AG10803 (cell line): ENCODE measurements at regions not wholly inside any gene's neighbourhood (a gene's known extent, or its start where the extent isn't known, plus 50 kb on each side); places are given as distances from the start of the nearest gene placed in this dataset.
"Not testable (repeated sequence)": the region's sequence is repeated elsewhere in the genome, so short reads cannot be mapped to it uniquely, and the experiment has no call there.

ENCODE experiments used
- DNase-seq: peaks from one replicate; pipeline ENCODE4 v3.0.0; 2010; ENCODE audit warnings: low read depth
- H3K4me3 ChIP-seq: 2 replicates; pipeline ENCODE4 v1.5.1; 2011; ENCODE audit warnings: mild to moderate bottlenecking, low read length, control low read depth
- TF ChIP-seq, protein P1 (sequence below): conservative IDR thresholded peaks from 2 replicates; pipeline ENCODE4 v1.5.1; 2011; ENCODE audit warnings: mild to moderate bottlenecking, low read length, control low read depth, inconsistent platforms

DNA sequence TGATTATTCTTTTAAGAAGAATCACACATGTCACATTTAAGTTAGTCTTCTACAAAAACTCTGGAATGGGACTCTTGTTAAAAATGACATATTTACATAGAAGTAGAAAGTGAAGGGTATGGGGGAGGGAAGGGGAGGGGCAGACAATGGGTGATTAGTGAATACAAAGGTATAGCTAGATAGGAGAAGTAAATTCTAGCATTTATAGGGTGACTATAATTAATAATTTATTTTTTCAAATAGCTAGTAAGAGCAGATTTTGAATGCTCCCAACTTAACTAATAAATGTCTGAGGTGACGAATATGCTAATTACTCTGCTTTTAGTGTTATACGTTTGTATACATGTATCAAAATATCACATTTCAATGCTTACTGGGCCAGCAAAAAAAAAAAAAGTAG lies 59.4 kb downstream of the BLTP3B start:
- TF ChIP-seq, protein P1, sequence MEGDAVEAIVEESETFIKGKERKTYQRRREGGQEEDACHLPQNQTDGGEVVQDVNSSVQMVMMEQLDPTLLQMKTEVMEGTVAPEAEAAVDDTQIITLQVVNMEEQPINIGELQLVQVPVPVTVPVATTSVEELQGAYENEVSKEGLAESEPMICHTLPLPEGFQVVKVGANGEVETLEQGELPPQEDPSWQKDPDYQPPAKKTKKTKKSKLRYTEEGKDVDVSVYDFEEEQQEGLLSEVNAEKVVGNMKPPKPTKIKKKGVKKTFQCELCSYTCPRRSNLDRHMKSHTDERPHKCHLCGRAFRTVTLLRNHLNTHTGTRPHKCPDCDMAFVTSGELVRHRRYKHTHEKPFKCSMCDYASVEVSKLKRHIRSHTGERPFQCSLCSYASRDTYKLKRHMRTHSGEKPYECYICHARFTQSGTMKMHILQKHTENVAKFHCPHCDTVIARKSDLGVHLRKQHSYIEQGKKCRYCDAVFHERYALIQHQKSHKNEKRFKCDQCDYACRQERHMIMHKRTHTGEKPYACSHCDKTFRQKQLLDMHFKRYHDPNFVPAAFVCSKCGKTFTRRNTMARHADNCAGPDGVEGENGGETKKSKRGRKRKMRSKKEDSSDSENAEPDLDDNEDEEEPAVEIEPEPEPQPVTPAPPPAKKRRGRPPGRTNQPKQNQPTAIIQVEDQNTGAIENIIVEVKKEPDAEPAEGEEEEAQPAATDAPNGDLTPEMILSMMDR, result no peak
- DNase-seq, result no peak
- no peak overlapping the region for H3K4me3 ChIP-seq

DNA sequence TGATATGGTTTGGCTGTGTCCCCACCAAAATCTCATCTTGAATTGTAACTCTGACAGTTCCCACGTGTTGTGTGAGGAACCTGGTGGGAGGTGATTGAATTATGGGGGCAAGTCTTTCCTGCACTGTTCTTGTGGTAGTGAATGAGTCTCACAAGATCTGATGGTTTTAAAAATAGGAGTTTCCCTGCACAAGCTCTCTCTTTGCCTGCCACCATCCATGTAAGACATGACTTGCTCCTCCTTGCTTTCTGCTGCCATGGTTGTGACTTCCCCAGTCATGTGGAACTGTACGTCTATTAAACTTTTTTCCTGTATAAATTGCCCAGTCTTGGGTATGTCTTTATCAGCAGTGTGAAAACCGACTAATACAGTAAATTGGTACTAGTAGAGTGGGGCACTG lies 63.9 kb downstream of the BLTP3B start:
- H3K4me3 ChIP-seq, DNase-seq: not testable (repeated sequence)

DNA sequence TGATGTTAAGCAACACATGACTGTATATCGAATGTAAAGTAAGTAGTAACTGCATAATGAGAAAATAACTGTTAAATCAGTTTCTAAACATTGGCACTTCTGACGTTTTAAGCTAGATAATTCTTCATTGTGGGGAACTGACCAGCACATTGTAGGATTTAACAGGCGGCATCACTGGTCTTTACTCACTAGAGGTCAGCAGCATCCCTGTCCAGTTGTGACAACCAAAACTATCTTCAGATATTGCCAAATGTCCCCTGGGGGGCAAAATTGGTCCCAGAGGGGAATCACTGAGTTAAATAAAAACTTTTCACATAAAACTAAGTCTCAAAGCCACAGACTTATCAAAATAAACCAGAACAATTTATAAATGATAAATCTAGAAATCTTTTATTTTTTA lies 65.3 kb downstream of the BLTP3B start:
- peak; percentile 13 for DNase-seq
- H3K4me3 ChIP-seq, result no peak overlapping the region
- TF ChIP-seq, protein P1, result peak; percentile 37

DNA sequence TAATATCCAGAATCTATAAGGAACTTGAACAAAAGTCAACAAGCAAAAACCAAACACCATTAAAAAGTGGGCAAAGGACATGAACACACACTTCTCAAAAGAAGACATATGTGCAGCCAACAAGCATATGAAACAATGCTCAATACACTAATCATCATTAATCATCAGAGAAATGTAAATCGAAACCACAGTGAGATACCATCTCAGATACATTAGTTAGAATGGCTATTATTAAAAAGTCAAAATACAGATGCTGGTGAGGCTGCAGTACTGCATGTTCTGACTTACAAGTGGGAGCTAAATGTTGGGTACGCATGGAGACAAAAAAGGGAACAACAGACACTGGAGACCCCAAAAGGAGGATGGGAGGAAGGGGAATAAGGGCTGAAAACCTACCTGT lies 67.1 kb downstream of the BLTP3B start:
- no peak overlapping the region for H3K4me3 ChIP-seq
- DNase-seq, result no peak
- TF ChIP-seq, protein P1, result no peak

DNA sequence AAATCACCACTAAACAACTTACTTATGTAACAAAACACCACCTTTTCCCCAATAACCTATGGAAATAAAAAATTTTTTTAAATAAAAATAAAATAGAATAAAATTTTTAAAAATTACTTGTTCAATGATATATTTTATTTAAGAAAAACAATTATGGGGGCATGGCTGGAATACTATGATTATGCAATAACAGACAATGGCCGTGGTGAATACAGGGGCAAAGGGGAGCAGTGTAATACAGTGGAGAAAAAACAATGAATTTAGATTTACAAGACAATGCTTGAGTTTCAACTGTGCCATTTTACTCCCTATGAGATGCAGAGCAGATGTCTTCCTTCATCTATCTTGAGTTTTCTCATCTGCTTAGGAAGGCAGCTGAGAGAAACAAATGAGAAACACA lies 72.9 kb downstream of the BLTP3B start:
- TF ChIP-seq, protein P1, result no peak
- H3K4me3 ChIP-seq, result no peak overlapping the region
- no peak for DNase-seq

DNA sequence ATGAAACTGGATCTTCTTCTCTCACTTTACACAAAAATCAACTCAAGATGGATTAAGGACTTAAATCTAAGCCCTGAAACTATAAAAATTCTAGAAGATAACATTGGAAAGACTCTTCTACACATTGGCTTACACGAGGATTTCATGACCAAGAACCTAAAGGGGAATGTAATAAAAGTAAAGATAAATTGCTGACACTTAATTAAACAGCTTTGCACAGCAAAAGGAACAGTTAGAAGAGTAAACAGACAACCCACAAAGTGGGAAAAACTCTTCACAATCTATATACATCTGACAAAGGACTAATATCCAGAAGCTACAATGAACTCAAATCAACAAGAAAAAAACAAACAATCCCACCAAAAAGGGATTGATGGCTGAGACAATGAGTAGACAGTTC lies 74.4 kb downstream of the BLTP3B start:
- DNase-seq, result no peak
- no peak overlapping the region for H3K4me3 ChIP-seq
- TF ChIP-seq, protein P1, result no peak

DNA sequence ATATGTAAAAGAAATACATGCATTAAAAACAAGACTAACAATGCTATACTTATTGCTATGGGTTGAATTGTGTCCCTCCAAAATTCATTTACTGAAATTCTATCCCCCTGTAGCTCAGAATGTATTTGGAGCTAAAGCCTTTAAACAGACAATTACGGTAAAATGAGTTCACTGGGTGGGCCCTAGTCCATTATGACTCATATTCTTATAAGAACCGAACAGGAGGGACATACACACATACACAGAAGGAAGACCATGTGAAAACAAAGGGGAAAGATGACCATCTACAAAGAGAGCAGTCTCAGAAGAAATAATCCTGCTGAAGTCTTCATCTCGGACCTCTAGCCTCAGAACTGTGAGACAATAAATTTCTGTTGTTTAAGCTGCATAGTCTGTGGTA lies 77.1 kb upstream of the ANKS1B start:
- H3K4me3 ChIP-seq, result no peak overlapping the region
- DNase-seq, result no peak
- TF ChIP-seq, protein P1, result no peak

DNA sequence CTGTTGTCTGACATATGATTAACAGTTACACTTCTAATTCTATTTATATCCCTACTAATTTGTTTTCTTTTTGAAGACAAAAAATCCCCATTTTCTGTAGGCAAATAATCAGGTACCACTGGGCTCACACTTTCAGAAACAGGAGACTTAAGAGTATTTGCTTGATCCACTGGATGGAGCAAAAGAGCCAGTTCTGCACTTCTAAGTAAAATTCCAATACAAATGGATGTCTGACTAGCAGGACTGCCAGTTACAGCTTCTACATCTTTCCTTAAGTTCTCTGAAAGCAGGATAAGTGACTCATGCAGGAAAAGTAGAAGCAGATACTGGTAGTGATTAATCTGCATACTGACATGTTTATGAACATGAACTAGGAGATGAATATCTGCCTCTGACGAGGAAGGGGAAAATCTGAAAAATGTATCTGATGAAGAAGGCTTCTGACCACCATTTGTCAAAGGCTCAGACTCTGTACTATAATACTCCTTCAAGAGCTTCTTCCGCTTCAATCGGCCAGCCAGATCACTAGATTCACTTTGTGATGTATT lies 73.8 kb upstream of the ANKS1B start:
- TF ChIP-seq, protein P1, result peak; percentile 70
- no peak overlapping the region for H3K4me3 ChIP-seq
- peak; percentile 91 for DNase-seq

DNA sequence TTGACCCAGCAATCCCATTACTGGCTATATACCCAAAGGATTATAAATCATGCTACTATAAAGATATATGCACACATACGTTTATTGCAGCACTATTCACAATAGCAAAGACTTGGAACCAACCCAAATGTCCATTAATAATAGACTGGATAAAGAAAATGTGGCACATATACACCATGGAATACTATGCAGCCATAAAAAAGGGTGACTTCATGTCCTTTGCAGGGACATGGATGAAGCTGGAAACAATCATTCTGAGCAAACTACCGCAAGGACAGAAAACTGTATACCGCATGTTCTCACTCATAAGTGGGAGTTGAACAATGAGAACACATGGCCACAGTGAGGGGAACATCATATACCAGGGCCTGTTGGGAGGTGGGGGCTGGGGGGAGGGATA lies 61.5 kb upstream of the ANKS1B start:
- DNase-seq, H3K4me3 ChIP-seq: not testable (repeated sequence)
